ENCODE measurements at regions not wholly inside any gene's neighbourhood (a gene's known extent, or its start where the extent isn't known, plus 50 kb on each side); places are given as distances from the start of the nearest gene placed in this dataset.
A peak's percentile ranks its signal among the peaks of the same experiment; 100 is the strongest.

- CTCF ChIA-PET: interaction anchor here (0.8 to 1.0 kb wide), 3 partner anchors 11 to 387 kb away, joined by 3 to 4 read pairs (median 3); no protein-coding TSS in a partner anchor
- WGBS (ENCODE audit: insufficient coverage, insufficient replicate concordance, low lambda C conversion rate, missing lambda C conversion rate): 31% methylated on average over 5 of the region's 5 CpGs
Measured at GRCh38 chr20:37615340-37616109, 78.3 kb upstream of the CTNNBL1 start.

More at GRCh38 chr20:37615340-37616109, 78.3 kb upstream of the CTNNBL1 start:
- Histone ChIP-seq H3K9me3 (replicated peaks; ENCODE audit: control insufficient read depth, insufficient read depth, low read length) (peaks cover 2% of the 10 kb centered on the region; the same call in 2 of the 3 replicates), H3K27me3 (replicated peaks in 1 of 2; ENCODE audit: control insufficient read depth in 2 of 2, insufficient read depth in 2 of 2, low read length in 1 of 2) (no peaks in the 10 kb centered on the region; a peak in 1 of 4 replicates), H4K20me1 (ENCODE audit: control insufficient read depth, insufficient read depth) (no peaks in the 10 kb centered on the region; the same call in 1 of the 2 replicates), H3K4me3 (no peak overlapping the region), H2AFZ (ENCODE audit: control insufficient read depth, low read depth, low read length) (no peak overlapping the region), H3K9ac (ENCODE audit: control insufficient read depth, insufficient read depth, low read length) (no peak overlapping the region), H3K27ac (ENCODE audit: control insufficient read depth, insufficient read depth) (no peak overlapping the region), H3K4me1 (ENCODE audit: control insufficient read depth, insufficient read depth, low read length) (no peaks in the 10 kb centered on the region), H3K36me3 (ENCODE audit: control insufficient read depth in 2 of 2, insufficient read depth in 2 of 2, low read length in 1 of 2) (no peaks in the 10 kb centered on the region), H3K79me2 (ENCODE audit: control insufficient read depth, insufficient read depth, low read length) (no peaks in the 10 kb centered on the region), H3K4me2 (ENCODE audit: control insufficient read depth, insufficient read depth) (no peak overlapping the region)
- DNase-seq (ENCODE audit: low read depth, low spot score): no peak
- SMC1A ChIA-PET (ENCODE audit: uncharacterized antibody, unreplicated experiment): interaction anchor here (0.6 kb wide), 1 partner anchor 957 kb away, joined by 4 read pairs; no protein-coding TSS in a partner anchor
- no TSS peak for BruUV-seq (replicated peaks)
- peak; percentile 79 for FAIRE-seq
- intact Hi-C loops (cut with micrococcal nuclease; ENCODE audit: unreplicated experiment): no loop called here
- peak; percentile 49 for TF ChIP-seq RAD21 (IDR thresholded peaks at IDR 0.05; ENCODE audit: insufficient read depth, low read depth, low read length)
- TF ChIP-seq TAF1 (IDR thresholded peaks at IDR 0.05; ENCODE audit: borderline replicate concordance, low read depth, low read length): no peak
- TF ChIP-seq BCLAF1 (IDR thresholded peaks at IDR 0.05): no peak
- peak; percentile 32; the same call in 1 of the 2 replicates for TF ChIP-seq SMC3 (IDR thresholded peaks at IDR 0.05; ENCODE audit: borderline replicate concordance, low read length)
- TF ChIP-seq, protein P1, sequence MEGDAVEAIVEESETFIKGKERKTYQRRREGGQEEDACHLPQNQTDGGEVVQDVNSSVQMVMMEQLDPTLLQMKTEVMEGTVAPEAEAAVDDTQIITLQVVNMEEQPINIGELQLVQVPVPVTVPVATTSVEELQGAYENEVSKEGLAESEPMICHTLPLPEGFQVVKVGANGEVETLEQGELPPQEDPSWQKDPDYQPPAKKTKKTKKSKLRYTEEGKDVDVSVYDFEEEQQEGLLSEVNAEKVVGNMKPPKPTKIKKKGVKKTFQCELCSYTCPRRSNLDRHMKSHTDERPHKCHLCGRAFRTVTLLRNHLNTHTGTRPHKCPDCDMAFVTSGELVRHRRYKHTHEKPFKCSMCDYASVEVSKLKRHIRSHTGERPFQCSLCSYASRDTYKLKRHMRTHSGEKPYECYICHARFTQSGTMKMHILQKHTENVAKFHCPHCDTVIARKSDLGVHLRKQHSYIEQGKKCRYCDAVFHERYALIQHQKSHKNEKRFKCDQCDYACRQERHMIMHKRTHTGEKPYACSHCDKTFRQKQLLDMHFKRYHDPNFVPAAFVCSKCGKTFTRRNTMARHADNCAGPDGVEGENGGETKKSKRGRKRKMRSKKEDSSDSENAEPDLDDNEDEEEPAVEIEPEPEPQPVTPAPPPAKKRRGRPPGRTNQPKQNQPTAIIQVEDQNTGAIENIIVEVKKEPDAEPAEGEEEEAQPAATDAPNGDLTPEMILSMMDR (IDR thresholded peaks at IDR 0.05 in 2 of 3, conservative IDR thresholded peaks at IDR 0.05 in 1 of 3; ENCODE audit: control insufficient read depth in 2 of 3, extremely low read depth in 1 of 3, insufficient read depth in 1 of 3, low read depth in 3 of 3, low read length in 3 of 3): peak; percentile 53 to 68 (median 65)
- TF ChIP-seq POU2F2 (IDR thresholded peaks at IDR 0.05; ENCODE audit: borderline replicate concordance, low read depth, low read length): no peak
- no peak for TF ChIP-seq HDAC2 (IDR thresholded peaks at IDR 0.05)
- no peak for TF ChIP-seq EP300 (IDR thresholded peaks at IDR 0.05; ENCODE audit: borderline replicate concordance in 1 of 2, control insufficient read depth in 1 of 2, low read depth in 2 of 2, low read length in 2 of 2)
- RAD21 ChIA-PET (ENCODE audit: unreplicated experiment): interaction anchor here (0.6 to 0.7 kb wide), 2 partner anchors 51 to 81 kb away, joined by 3 to 4 read pairs; no protein-coding TSS in a partner anchor
- POLR2A ChIA-PET: no interaction called here
- peak; percentile 79 for ATAC-seq
- in situ Hi-C loops (cut with MboI): no loop called here
